Neural progenitor cell (in vitro differentiated cells): ENCODE measurements at regions not wholly inside any gene's neighbourhood (a gene's known extent, or its start where the extent isn't known, plus 50 kb on each side); places are given as distances from the start of the nearest gene placed in this dataset.

Experiments
- CTCF ChIP-seq: fragments of 200-600 bp; sonication (generic); IDR thresholded peaks from 2 replicates; pipeline ENCODE4 v1.5.1; 2017; ENCODE audit warnings: antibody characterized with exemption, mild to moderate bottlenecking
- EZH2 ChIP-seq: fragments of 200-600 bp; sonication (generic); IDR thresholded peaks from 2 replicates; pipeline ENCODE4 v1.6.1; 2017; ENCODE audit warnings: antibody characterized with exemption, mild to moderate bottlenecking, moderate library complexity

- TF ChIP-seq CTCF = no peak
- no peak for TF ChIP-seq EZH2
Observed at GRCh38 chr21:36582271-36582670, 102.3 kb upstream of the CLDN14 start.
